DND-41 (cell line): ENCODE measurements at regions not wholly inside any gene's neighbourhood (a gene's known extent, or its start where the extent isn't known, plus 50 kb on each side); places are given as distances from the start of the nearest gene placed in this dataset.

Source experiments
- ATAC-seq: fragments of 200-7000 bp; cut with Tn5 transposase; 3 replicates; pipeline ENCODE4 v1.9.1; 2021; ENCODE audit warnings: low read depth; ENCODE audit not compliant: insufficient read depth
- DNase-seq: peaks from one replicate; pipeline ENCODE4 v3.0.0-alpha.2; 2020
- H2AFZ ChIP-seq: 2 replicates; pipeline ENCODE4 v1.6.0; 2012; ENCODE audit warnings: low read depth, low read length
- H3K27ac ChIP-seq: 2 replicates; pipeline ENCODE4 v1.5.1; 2012; ENCODE audit warnings: low read length, inconsistent platforms
- H3K27me3 ChIP-seq: fragments of 200-600 bp; sonication (generic); 2 replicates; pipeline ENCODE4 v1.6.0; 2012; ENCODE audit warnings: low read length, mild to moderate bottlenecking, inconsistent platforms; ENCODE audit not compliant: insufficient read depth, poor library complexity
- H3K36me3 ChIP-seq: 2 replicates; pipeline ENCODE4 v1.5.1; 2012; ENCODE audit warnings: low read length, inconsistent platforms; ENCODE audit not compliant: insufficient read depth
- H3K4me1 ChIP-seq: 2 replicates; pipeline ENCODE4 v1.5.1; 2012; ENCODE audit warnings: mild to moderate bottlenecking, low read length; ENCODE audit not compliant: insufficient read depth
- H3K4me2 ChIP-seq: 2 replicates; pipeline ENCODE4 v1.6.0; 2012; ENCODE audit warnings: mild to moderate bottlenecking, moderate library complexity, low read length, inconsistent platforms; ENCODE audit not compliant: insufficient read depth
- H3K4me3 ChIP-seq, 2 experiments: fragments of 200-600 bp in 1 of 2; shearing (Covaris generic) in 1 of 2; 2 replicates each; pipeline ENCODE4 v1.5.1; 2012 to 2016; ENCODE audit warnings: inconsistent platforms in 2 of 2, low read length in 2 of 2, mild to moderate bottlenecking in 2 of 2, low read depth in 1 of 2, moderate library complexity in 1 of 2
- H3K79me2 ChIP-seq: 2 replicates; pipeline ENCODE4 v1.6.0; 2012; ENCODE audit warnings: low read length, inconsistent platforms; ENCODE audit not compliant: insufficient read depth
- H3K9ac ChIP-seq: 2 replicates; pipeline ENCODE4 v1.6.0; 2012; ENCODE audit warnings: low read depth, mild to moderate bottlenecking, inconsistent platforms, low read length, moderate library complexity
- H3K9me3 ChIP-seq: 2 replicates; pipeline ENCODE4 v1.5.1; 2012; ENCODE audit warnings: low read length, moderate library complexity, mild to moderate bottlenecking, inconsistent platforms; ENCODE audit not compliant: insufficient read depth, severe bottlenecking
- H4K20me1 ChIP-seq: 2 replicates; pipeline ENCODE4 v1.6.0; 2012; ENCODE audit warnings: low read length; ENCODE audit not compliant: insufficient read depth
- EZH2 ChIP-seq: IDR thresholded peaks from 3 replicates; pipeline ENCODE4 v1.6.1; 2012; ENCODE audit warnings: borderline replicate concordance, low read depth, mild to moderate bottlenecking, moderate library complexity, low read length, inconsistent platforms; ENCODE audit not compliant: severe bottlenecking
- TF ChIP-seq, protein P1 (sequence below): IDR thresholded peaks from 2 replicates; pipeline ENCODE4 v1.5.1; 2012; ENCODE audit warnings: borderline replicate concordance, low read length, moderate library complexity, mild to moderate bottlenecking; ENCODE audit not compliant: poor library complexity, severe bottlenecking; ENCODE audit errors: extremely low read depth

DNA sequence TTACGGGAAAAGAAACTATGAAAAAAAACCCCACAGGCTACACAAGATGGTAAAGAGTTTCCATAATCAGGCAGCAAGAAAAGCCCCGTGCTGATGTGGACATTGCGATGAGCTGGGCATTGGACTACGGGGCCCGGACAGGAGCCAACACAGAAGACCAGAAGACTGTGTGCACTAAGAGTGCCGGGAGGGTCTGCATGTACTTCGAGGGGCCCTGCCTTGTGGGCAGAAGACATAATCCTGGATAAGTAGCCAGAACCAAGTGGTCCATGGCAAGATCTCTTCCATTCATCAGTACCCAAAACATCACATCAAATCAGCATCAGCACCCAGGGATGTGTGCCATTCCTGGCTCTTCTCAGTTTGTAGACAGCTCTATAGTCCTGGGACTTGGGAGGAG is 317.8 kb downstream of the FGF9 start:
- no peaks in the 10 kb centered on the region for H3K9me3 ChIP-seq
- H3K4me1 ChIP-seq, result no peaks in the 10 kb centered on the region
- no peak overlapping the region for H3K4me3 ChIP-seq
- H4K20me1 ChIP-seq, result no peaks in the 10 kb centered on the region
- H3K36me3 ChIP-seq, result no peaks in the 10 kb centered on the region
- no peak overlapping the region for H2AFZ ChIP-seq
- H3K4me2 ChIP-seq, result no peak overlapping the region
- H3K27ac ChIP-seq, result no peak overlapping the region
- H3K79me2 ChIP-seq, result no peaks in the 10 kb centered on the region
- H3K9ac ChIP-seq, result no peak overlapping the region
- no peak for DNase-seq
- no peak for TF ChIP-seq EZH2
- TF ChIP-seq, protein P1, sequence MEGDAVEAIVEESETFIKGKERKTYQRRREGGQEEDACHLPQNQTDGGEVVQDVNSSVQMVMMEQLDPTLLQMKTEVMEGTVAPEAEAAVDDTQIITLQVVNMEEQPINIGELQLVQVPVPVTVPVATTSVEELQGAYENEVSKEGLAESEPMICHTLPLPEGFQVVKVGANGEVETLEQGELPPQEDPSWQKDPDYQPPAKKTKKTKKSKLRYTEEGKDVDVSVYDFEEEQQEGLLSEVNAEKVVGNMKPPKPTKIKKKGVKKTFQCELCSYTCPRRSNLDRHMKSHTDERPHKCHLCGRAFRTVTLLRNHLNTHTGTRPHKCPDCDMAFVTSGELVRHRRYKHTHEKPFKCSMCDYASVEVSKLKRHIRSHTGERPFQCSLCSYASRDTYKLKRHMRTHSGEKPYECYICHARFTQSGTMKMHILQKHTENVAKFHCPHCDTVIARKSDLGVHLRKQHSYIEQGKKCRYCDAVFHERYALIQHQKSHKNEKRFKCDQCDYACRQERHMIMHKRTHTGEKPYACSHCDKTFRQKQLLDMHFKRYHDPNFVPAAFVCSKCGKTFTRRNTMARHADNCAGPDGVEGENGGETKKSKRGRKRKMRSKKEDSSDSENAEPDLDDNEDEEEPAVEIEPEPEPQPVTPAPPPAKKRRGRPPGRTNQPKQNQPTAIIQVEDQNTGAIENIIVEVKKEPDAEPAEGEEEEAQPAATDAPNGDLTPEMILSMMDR, result no peak
- no peak for ATAC-seq
- no peaks in the 10 kb centered on the region for H3K27me3 ChIP-seq

- TF ChIP-seq, protein P1, result no peak
- no peak for TF ChIP-seq EZH2
- DNase-seq (no peak), ATAC-seq (no peak)
- Histone ChIP-seq H3K9ac (no peak overlapping the region), H3K79me2 (no peaks in the 10 kb centered on the region), H3K9me3 (no peaks in the 10 kb centered on the region), H3K4me2 (no peak overlapping the region), H3K4me3 (no peak overlapping the region), H3K4me1 (no peaks in the 10 kb centered on the region), H2AFZ (no peak overlapping the region), H3K36me3 (no peaks in the 10 kb centered on the region), H4K20me1 (no peaks in the 10 kb centered on the region), H3K27me3 (peaks cover 9% of the 10 kb centered on the region), H3K27ac (no peak overlapping the region)
Measured at GRCh38 chr13:21996049-21996448, 325.2 kb downstream of the FGF9 start.

- Histone ChIP-seq H3K4me3 (no peak overlapping the region), H3K4me2 (no peak overlapping the region), H3K36me3 (no peaks in the 10 kb centered on the region), H2AFZ (no peak overlapping the region), H4K20me1 (no peaks in the 10 kb centered on the region), H3K9ac (no peak overlapping the region), H3K27ac (no peak overlapping the region), H3K4me1 (no peaks in the 10 kb centered on the region), H3K27me3 (peaks cover 9% of the 10 kb centered on the region), H3K9me3 (no peaks in the 10 kb centered on the region), H3K79me2 (no peaks in the 10 kb centered on the region)
- DNase-seq, result no peak
- TF ChIP-seq EZH2, result no peak
- TF ChIP-seq, protein P1, result no peak
- ATAC-seq, result no peak
Measured at GRCh38 chr13:21997726-21998125, 326.9 kb downstream of the FGF9 start.
